ENCODE measurements at regions not wholly inside any gene's neighbourhood (a gene's known extent, or its start where the extent isn't known, plus 50 kb on each side); places are given as distances from the start of the nearest gene placed in this dataset.

- H3K4me1 ChIP-seq (replicated peaks in 1 of 2; ENCODE audit: control insufficient read depth in 2 of 2, insufficient read depth in 2 of 2, low read length in 2 of 2), result no peaks in the 10 kb centered on the region
- FAIRE-seq (no peak), ATAC-seq (no peak), DNase-seq (ENCODE audit: extremely low read depth in 1 of 4, low spot score in 3 of 4) (no peak)
- no peak overlapping the region for H3K9ac ChIP-seq (ENCODE audit: insufficient read depth in 1 of 2, low read depth in 2 of 2, low read length in 2 of 2)
- no peaks in the 10 kb centered on the region for H3K79me2 ChIP-seq (ENCODE audit: control insufficient read depth, insufficient read depth, low read length)
- H3K9me3 ChIP-seq (replicated peaks; ENCODE audit: control insufficient read depth, insufficient read depth, low read depth, low read length), result no peaks in the 10 kb centered on the region
- no peaks in the 10 kb centered on the region for H3K9me1 ChIP-seq (ENCODE audit: control insufficient read depth, insufficient read depth, low read length)
- H3K36me3 ChIP-seq (ENCODE audit: control insufficient read depth, insufficient read depth, low read length), result no peaks in the 10 kb centered on the region
- intact Hi-C loops (cut with micrococcal nuclease), result no loop called here
- no peak for TF ChIP-seq ILK (tag; IDR thresholded peaks at IDR 0.05; ENCODE audit: borderline replicate concordance, low read depth)
- TF ChIP-seq ZNF133 (CRISPR knock-in tag; IDR thresholded peaks at IDR 0.05), result no peak
- TF ChIP-seq AFF4 (CRISPR knock-in tag; IDR thresholded peaks at IDR 0.05), result no peak
- TF ChIP-seq NR2C2 (CRISPR knock-in tag; IDR thresholded peaks at IDR 0.05), result no peak
- no peak for TF ChIP-seq NR2C2 (tag; IDR thresholded peaks at IDR 0.05)
- WGBS (ENCODE audit: insufficient coverage, low coverage, missing lambda C conversion rate), result 0% methylated on average over 1 of the region's 1 CpG
- ChIA-PET CTCF (ENCODE audit: low intra/inter-chr PET ratio) (no interaction called here), POLR2A (no interaction called here)
- no peak overlapping the region for H3K4me3 ChIP-seq
- BruUV-seq (replicated peaks), result no TSS peak
- H3K4me2 ChIP-seq (ENCODE audit: insufficient read depth, low read length), result no peak overlapping the region
- no peaks in the 10 kb centered on the region for H4K20me1 ChIP-seq (replicated peaks; ENCODE audit: control insufficient read depth, insufficient read depth, low read length)
- in situ Hi-C loops (cut with MboI), result no loop called here
- no peak overlapping the region for H2AFZ ChIP-seq (ENCODE audit: low read depth, low read length)
- H3K27ac ChIP-seq (ENCODE audit: extremely low read depth, low read depth, low read length), result no peak overlapping the region
- H3K27me3 ChIP-seq (ENCODE audit: control insufficient read depth in 2 of 2, insufficient read depth in 2 of 2, low read length in 2 of 2), result no peaks in the 10 kb centered on the region
Observed at GRCh38 chr1:242710847-242711246, 186.3 kb upstream of the PLD5 start.

Measured in K562 (cell line).